SK-N-SH (cell line): ENCODE measurements at regions not wholly inside any gene's neighbourhood (a gene's known extent, or its start where the extent isn't known, plus 50 kb on each side); places are given as distances from the start of the nearest gene placed in this dataset.
A peak's percentile ranks its signal among the peaks of the same experiment; 100 is the strongest.

ENCODE experiments used
- CTCF ChIA-PET: fragments of 300-600, 350-600 bp; formaldehyde crosslinking; extraction: SDS; loops from one replicate; lab custom pipeline; 2021; lab: Yijun Ruan, JAX
- POLR2A ChIA-PET: fragments of 350-600 bp; sonication (Branson Sonifier 250); formaldehyde crosslinking; extraction: SDS; loops from one replicate; lab custom pipeline; 2020; ENCODE audit warnings: antibody characterized with exemption, inconsistent platforms; lab: Yijun Ruan, JAX
- DNase-seq: peaks from one replicate; pipeline ENCODE4 v3.0.0; 2012
- H2AFZ ChIP-seq: fragments of 200-600 bp; sonication (generic); 2 replicates; pipeline ENCODE4 v1.8.1; 2016; ENCODE audit warnings: antibody characterized with exemption, mild to moderate bottlenecking, low read depth
- H3F3A ChIP-seq: fragments of 200-600 bp; sonication (generic); replicated peaks from 2 replicates; pipeline ENCODE3; 2016; ENCODE audit warnings: antibody characterized with exemption, mild to moderate bottlenecking; ENCODE audit not compliant: insufficient read depth
- H3K27ac ChIP-seq, 2 experiments: fragments of 200-500 bp in 1 of 2; fragments of 200-600 bp in 1 of 2; sonication (Bioruptor generic) in 1 of 2; sonication (generic), shearing (Covaris generic) in 1 of 2; 2 replicates each; pipeline versions ENCODE4 v1.5.1 to v1.6.1; 2014 to 2016; ENCODE audit warnings: low read depth in 2 of 2, inconsistent platforms in 1 of 2, low read length in 1 of 2, mild to moderate bottlenecking in 1 of 2, mixed read lengths in 1 of 2
- H3K27me3 ChIP-seq: fragments of 200-600 bp; sonication (generic), shearing (Covaris generic); 2 replicates; pipeline ENCODE4 v1.6.1; 2016; ENCODE audit warnings: mixed run types; ENCODE audit not compliant: insufficient read depth
- H3K36me3 ChIP-seq, 2 experiments: fragments of 200-500 bp in 1 of 2; fragments of 200-600 bp in 1 of 2; sonication (Bioruptor generic) in 1 of 2; sonication (generic) in 1 of 2; replicated peaks in 1 of 2; 2 replicates each; pipeline versions ENCODE3 to v1.5.1; 2014 to 2016; ENCODE audit warnings: low read length in 1 of 2, mild to moderate bottlenecking in 1 of 2; ENCODE audit not compliant: insufficient read depth in 2 of 2, control insufficient read depth in 1 of 2
- H3K4me1 ChIP-seq, 2 experiments: fragments of 200-500 bp in 1 of 2; fragments of 200-600 bp in 1 of 2; sonication (Bioruptor generic) in 1 of 2; sonication (generic), shearing (Covaris generic) in 1 of 2; 2 replicates each; pipeline versions ENCODE4 v1.5.1 to v1.6.1; 2014 to 2016; ENCODE audit warnings: low read depth in 1 of 2, low read length in 1 of 2, mixed run types in 1 of 2; ENCODE audit not compliant: insufficient read depth in 2 of 2, control insufficient read depth in 1 of 2
- H3K4me2 ChIP-seq: fragments of 200-600 bp; sonication (generic), shearing (Covaris generic); 2 replicates; pipeline ENCODE4 v1.6.1; 2017; ENCODE audit warnings: mixed run types
- H3K4me3 ChIP-seq, 2 experiments: fragments of 200-500 bp in 1 of 2; fragments of 200-600 bp in 1 of 2; sonication (Bioruptor generic) in 1 of 2; sonication (generic), shearing (Covaris generic) in 1 of 2; 2 replicates each; pipeline versions ENCODE4 v1.5.1 to v1.8.1; 2014 to 2016; ENCODE audit warnings: low read depth in 2 of 2, inconsistent platforms in 1 of 2, low read length in 1 of 2, mild to moderate bottlenecking in 1 of 2, mixed read lengths in 1 of 2, moderate library complexity in 1 of 2
- H3K79me2 ChIP-seq: fragments of 200-600 bp; sonication (generic); 2 replicates; pipeline ENCODE4 v1.8.1; 2017; ENCODE audit warnings: mild to moderate bottlenecking; ENCODE audit not compliant: insufficient read depth
- H3K9ac ChIP-seq: fragments of 200-600 bp; sonication (generic); 2 replicates; pipeline ENCODE4 v1.6.1; 2017; ENCODE audit warnings: mixed run types
- H3K9me2 ChIP-seq: fragments of 200-600 bp; sonication (generic); 2 replicates; pipeline ENCODE4 v1.6.1; 2017; ENCODE audit warnings: mixed run types
- H3K9me3 ChIP-seq: fragments of 200-600 bp; sonication (generic); 2 replicates; pipeline ENCODE4 v1.6.1; 2017; ENCODE audit warnings: mixed run types, mild to moderate bottlenecking, moderate library complexity
- H4K20me1 ChIP-seq: fragments of 200-600 bp; sonication (generic); 2 replicates; pipeline ENCODE4 v1.6.1; 2017; ENCODE audit warnings: mild to moderate bottlenecking, mixed run types; ENCODE audit not compliant: insufficient read depth
- CHD2 ChIP-seq: fragments of 150-350 bp; IDR thresholded peaks from 2 replicates; pipeline ENCODE4 v1.6.1; 2018; ENCODE audit warnings: low read length; ENCODE audit not compliant: partially characterized antibody
- EP300 ChIP-seq, 2 experiments: IDR thresholded peaks; 2 replicates each; pipeline versions ENCODE4 v1.4.0 to v1.6.1; 2012; ENCODE audit warnings: borderline replicate concordance in 1 of 2, low read depth in 1 of 2, low read length in 1 of 2
- FOXJ3 ChIP-seq: sonication (generic); formaldehyde crosslinking; IDR thresholded peaks from 2 replicates; pipeline ENCODE4 v1.5.1; 2020; ENCODE audit warnings: mild to moderate bottlenecking, missing genetic modification reagents
- FOXM1 ChIP-seq: IDR thresholded peaks from 2 replicates; pipeline ENCODE4 v1.4.0; 2012; ENCODE audit warnings: low read depth, mild to moderate bottlenecking
- GATA2 ChIP-seq: sonication (generic); formaldehyde crosslinking; IDR thresholded peaks from 2 replicates; pipeline ENCODE4 v1.5.0; 2020; ENCODE audit warnings: mild to moderate bottlenecking, missing genetic modification reagents
- JUND ChIP-seq: IDR thresholded peaks from 2 replicates; pipeline ENCODE4 v1.4.0; 2012
- NFIC ChIP-seq: IDR thresholded peaks from 2 replicates; pipeline ENCODE4 v1.4.0; 2012; ENCODE audit warnings: borderline replicate concordance
- NRF1 ChIP-seq: IDR thresholded peaks from 2 replicates; pipeline ENCODE4 v1.6.1; 2012; ENCODE audit warnings: low read depth, mild to moderate bottlenecking, low read length
- RAD21 ChIP-seq: IDR thresholded peaks from 2 replicates; pipeline ENCODE4 v1.6.1; 2012; ENCODE audit warnings: mild to moderate bottlenecking, low read length
- RFX5 ChIP-seq: IDR thresholded peaks from 2 replicates; pipeline ENCODE4 v1.6.1; 2012; ENCODE audit warnings: mild to moderate bottlenecking, improper control_type of control experiment, low read length
- TAF1 ChIP-seq: IDR thresholded peaks from 2 replicates; pipeline ENCODE4 v1.6.1; 2012; ENCODE audit warnings: low read depth, mild to moderate bottlenecking, low read length, moderate library complexity, borderline replicate concordance
- WGBS: methylation state at CpG from one replicate; pipeline ENCODE4 v1.1.6; 2017; ENCODE audit warnings: low lambda C conversion rate; 5-methylcytosine and 5-hydroxymethylcytosine counted together
- TF ChIP-seq, protein P1 (sequence below): IDR thresholded peaks from 2 replicates; pipeline ENCODE4 v1.6.1; 2012; ENCODE audit warnings: mild to moderate bottlenecking, low read depth, low read length, moderate library complexity
- TF ChIP-seq, protein P2 (sequence below): IDR thresholded peaks from 2 replicates; pipeline ENCODE4 v1.4.0; 2012; ENCODE audit warnings: low read depth
- TF ChIP-seq, protein P3 (sequence below): IDR thresholded peaks from 2 replicates; pipeline ENCODE4 v1.4.0; 2012; ENCODE audit warnings: low read depth, borderline replicate concordance
- TF ChIP-seq, protein P4 (sequence below): IDR thresholded peaks from 2 replicates; pipeline ENCODE4; 2012

DNA sequence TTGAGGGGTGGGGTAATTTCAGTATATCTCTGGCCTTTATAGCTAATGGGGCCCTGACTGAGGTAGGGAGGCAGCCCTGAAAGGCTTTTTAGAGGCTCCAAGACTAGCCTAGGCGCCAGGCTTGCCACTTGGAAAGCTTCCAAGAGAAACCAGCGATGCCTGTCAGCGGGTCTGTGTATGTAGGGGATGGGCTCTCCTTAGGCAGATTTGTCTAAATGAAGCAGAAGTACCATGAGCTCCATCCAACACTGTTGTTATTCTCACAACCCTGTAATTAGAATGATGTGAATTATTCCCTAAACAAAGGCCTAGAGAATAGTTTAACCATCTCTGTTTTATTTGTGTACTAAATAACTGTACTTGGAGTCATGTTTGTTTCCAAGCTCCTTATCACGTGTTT, 138.1 kb downstream of the B3GNT2 start:
- Histone ChIP-seq H3K36me3 (no peaks in the 10 kb centered on the region), H3K27ac (peak overlapping the region in 1 of 2 experiments; percentile 70; a peak in 2 of 4 replicates), H3K79me2 (no peaks in the 10 kb centered on the region), H3K9me3 (no peaks in the 10 kb centered on the region), H3K4me1 (peaks cover 0 to 20% of the 10 kb centered on the region in 2 experiments; a peak in 2 of 4 replicates), H4K20me1 (no peaks in the 10 kb centered on the region), H3K4me2 (no peak overlapping the region), H3K4me3 (no peak overlapping the region), H3K27me3 (no peaks in the 10 kb centered on the region), H3K9ac (no peak overlapping the region), H3F3A (no peaks in the 10 kb centered on the region), H2AFZ (no peak overlapping the region), H3K9me2 (no peaks in the 10 kb centered on the region)
- WGBS: 41% methylated on average over 4 of the region's 4 CpGs
- ChIA-PET POLR2A (interaction anchor here (0.6 to 0.7 kb wide), 2 partner anchors 44 to 1890 kb away, joined by 3 read pairs; no protein-coding TSS in a partner anchor), CTCF (interaction anchor here (1.1 to 1.5 kb wide), 5 partner anchors 8 to 340 kb away, joined by 3 to 4 read pairs (median 3); no protein-coding TSS in a partner anchor)
- TF ChIP-seq NFIC: 0 out of 2 replicates have a peak, but pooled peaks have one; percentile 5
- TF ChIP-seq, protein P1, sequence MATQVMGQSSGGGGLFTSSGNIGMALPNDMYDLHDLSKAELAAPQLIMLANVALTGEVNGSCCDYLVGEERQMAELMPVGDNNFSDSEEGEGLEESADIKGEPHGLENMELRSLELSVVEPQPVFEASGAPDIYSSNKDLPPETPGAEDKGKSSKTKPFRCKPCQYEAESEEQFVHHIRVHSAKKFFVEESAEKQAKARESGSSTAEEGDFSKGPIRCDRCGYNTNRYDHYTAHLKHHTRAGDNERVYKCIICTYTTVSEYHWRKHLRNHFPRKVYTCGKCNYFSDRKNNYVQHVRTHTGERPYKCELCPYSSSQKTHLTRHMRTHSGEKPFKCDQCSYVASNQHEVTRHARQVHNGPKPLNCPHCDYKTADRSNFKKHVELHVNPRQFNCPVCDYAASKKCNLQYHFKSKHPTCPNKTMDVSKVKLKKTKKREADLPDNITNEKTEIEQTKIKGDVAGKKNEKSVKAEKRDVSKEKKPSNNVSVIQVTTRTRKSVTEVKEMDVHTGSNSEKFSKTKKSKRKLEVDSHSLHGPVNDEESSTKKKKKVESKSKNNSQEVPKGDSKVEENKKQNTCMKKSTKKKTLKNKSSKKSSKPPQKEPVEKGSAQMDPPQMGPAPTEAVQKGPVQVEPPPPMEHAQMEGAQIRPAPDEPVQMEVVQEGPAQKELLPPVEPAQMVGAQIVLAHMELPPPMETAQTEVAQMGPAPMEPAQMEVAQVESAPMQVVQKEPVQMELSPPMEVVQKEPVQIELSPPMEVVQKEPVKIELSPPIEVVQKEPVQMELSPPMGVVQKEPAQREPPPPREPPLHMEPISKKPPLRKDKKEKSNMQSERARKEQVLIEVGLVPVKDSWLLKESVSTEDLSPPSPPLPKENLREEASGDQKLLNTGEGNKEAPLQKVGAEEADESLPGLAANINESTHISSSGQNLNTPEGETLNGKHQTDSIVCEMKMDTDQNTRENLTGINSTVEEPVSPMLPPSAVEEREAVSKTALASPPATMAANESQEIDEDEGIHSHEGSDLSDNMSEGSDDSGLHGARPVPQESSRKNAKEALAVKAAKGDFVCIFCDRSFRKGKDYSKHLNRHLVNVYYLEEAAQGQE: no peak
- peak in 1 of 2 experiments; percentile 27; a peak in 1 of 4 replicates for TF ChIP-seq EP300 (IDR thresholded peaks at IDR 0.05; ENCODE audit: borderline replicate concordance in 1 of 2, low read depth in 1 of 2, low read length in 1 of 2)
- peak; percentile 55 for DNase-seq

DNA sequence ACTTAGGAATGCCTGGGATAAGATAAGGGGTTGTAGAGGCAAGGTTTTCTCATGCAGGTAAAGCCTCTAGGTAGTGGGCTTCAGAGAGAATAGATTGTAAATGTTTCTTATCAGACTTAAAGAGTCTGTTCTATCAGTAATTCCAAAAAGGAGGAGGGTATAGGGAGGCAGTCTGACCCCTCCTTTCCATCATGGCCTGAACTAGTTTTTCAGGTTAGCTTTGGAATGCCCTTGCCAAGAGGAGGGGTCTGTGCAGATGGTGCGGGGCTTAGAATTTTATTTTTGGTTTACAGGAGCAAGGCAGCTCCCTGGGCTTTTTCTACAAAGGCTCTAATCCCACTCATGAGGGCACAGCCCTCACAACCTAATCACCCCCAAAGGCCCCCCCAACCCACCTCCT, 135.0 kb downstream of the B3GNT2 start:
- POLR2A ChIA-PET: no interaction called here
- no peaks in the 10 kb centered on the region for H4K20me1 ChIP-seq
- no peak overlapping the region for H3K4me2 ChIP-seq
- H3K36me3 ChIP-seq: no peaks in the 10 kb centered on the region
- no peaks in the 10 kb centered on the region for H3K79me2 ChIP-seq
- H3K9ac ChIP-seq: no peak overlapping the region
- no peaks in the 10 kb centered on the region for H3K9me3 ChIP-seq
- TF ChIP-seq CHD2 (no peak), NFIC (no peak), TAF1 (no peak), FOXJ3 (CRISPR knock-in tag) (no peak)
- H3K9me2 ChIP-seq: no peaks in the 10 kb centered on the region
- no peaks in the 10 kb centered on the region for H3F3A ChIP-seq
- no peak overlapping the region for H3K4me3 ChIP-seq
- H2AFZ ChIP-seq: no peak overlapping the region
- DNase-seq: no peak
- peaks cover 0 to 9% of the 10 kb centered on the region in 2 experiments; a peak in 2 of 4 replicates for H3K4me1 ChIP-seq
- CTCF ChIA-PET: no interaction called here
- no peaks in the 10 kb centered on the region for H3K27me3 ChIP-seq
- WGBS: 85% methylated on average over 1 of the region's 1 CpG
- H3K27ac ChIP-seq: no peak overlapping the region

DNA sequence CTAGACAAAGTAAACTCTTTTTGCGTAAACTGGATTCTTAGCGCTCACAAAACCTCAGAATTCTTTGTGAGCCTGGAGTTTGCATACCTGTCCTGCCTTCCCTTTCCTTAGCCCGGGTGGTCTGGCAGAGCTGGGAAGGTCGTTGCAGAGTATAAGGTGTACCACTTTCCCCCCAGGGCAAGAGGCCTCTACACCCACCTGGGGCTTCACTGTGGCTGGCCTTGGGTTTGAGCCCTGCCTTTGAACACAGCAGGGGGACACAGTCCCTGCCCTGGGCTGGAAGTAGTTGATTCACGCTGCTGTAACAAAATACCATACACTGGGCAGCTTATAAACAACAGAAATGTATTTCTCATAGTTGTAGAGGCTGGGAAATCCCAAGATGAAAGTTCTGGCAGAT, 133.9 kb downstream of the B3GNT2 start:
- H3K27ac ChIP-seq: no peak overlapping the region
- H3K27me3 ChIP-seq: no peaks in the 10 kb centered on the region
- ChIA-PET CTCF (interaction anchor here (1.5 kb wide), 1 partner anchor 21 kb away, joined by 3 read pairs; no protein-coding TSS in a partner anchor), POLR2A (no interaction called here)
- no peaks in the 10 kb centered on the region for H3K9me2 ChIP-seq
- H3K36me3 ChIP-seq: no peaks in the 10 kb centered on the region
- no peaks in the 10 kb centered on the region for H3K79me2 ChIP-seq
- no peak overlapping the region for H2AFZ ChIP-seq
- H3K4me1 ChIP-seq: peaks cover 0 to 9% of the 10 kb centered on the region in 2 experiments; a peak in 2 of 4 replicates
- H3K9me3 ChIP-seq: no peaks in the 10 kb centered on the region
- WGBS: 57% methylated on average over 5 of the region's 5 CpGs
- H3F3A ChIP-seq: no peaks in the 10 kb centered on the region
- no peak for DNase-seq
- no peak overlapping the region for H3K4me2 ChIP-seq
- no peak overlapping the region for H3K9ac ChIP-seq
- no peak overlapping the region for H3K4me3 ChIP-seq
- no peaks in the 10 kb centered on the region for H4K20me1 ChIP-seq
- TF ChIP-seq RAD21 (no peak), FOXJ3 (CRISPR knock-in tag) (no peak), NRF1 (no peak), GATA2 (no peak), FOXM1 (no peak), RFX5 (no peak), EP300 (IDR thresholded peaks at IDR 0.05; ENCODE audit: borderline replicate concordance in 1 of 2, low read depth in 1 of 2, low read length in 1 of 2) (no peak), JUND (no peak)
- TF ChIP-seq, protein P2, sequence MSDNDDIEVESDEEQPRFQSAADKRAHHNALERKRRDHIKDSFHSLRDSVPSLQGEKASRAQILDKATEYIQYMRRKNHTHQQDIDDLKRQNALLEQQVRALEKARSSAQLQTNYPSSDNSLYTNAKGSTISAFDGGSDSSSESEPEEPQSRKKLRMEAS: no peak
- TF ChIP-seq, protein P3, sequence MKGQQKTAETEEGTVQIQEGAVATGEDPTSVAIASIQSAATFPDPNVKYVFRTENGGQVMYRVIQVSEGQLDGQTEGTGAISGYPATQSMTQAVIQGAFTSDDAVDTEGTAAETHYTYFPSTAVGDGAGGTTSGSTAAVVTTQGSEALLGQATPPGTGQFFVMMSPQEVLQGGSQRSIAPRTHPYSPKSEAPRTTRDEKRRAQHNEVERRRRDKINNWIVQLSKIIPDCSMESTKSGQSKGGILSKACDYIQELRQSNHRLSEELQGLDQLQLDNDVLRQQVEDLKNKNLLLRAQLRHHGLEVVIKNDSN: no peak
- TF ChIP-seq, protein P4, sequence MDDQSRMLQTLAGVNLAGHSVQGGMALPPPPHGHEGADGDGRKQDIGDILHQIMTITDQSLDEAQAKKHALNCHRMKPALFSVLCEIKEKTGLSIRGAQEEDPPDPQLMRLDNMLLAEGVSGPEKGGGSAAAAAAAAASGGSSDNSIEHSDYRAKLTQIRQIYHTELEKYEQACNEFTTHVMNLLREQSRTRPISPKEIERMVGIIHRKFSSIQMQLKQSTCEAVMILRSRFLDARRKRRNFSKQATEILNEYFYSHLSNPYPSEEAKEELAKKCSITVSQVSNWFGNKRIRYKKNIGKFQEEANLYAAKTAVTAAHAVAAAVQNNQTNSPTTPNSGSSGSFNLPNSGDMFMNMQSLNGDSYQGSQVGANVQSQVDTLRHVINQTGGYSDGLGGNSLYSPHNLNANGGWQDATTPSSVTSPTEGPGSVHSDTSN: no peak
